Activated CD8-positive, alpha-beta T cell treated with anti-CD3 and anti-CD28 coated beads for 36 hours (primary cell): ENCODE measurements at regions not wholly inside any gene's neighbourhood (a gene's known extent, or its start where the extent isn't known, plus 50 kb on each side); places are given as distances from the start of the nearest gene placed in this dataset.

Experiments used
- ATAC-seq: fragments of 200-7000 bp; cut with Tn5 transposase; one replicate; pipeline ENCODE4 v1.10.0; 2021; ENCODE audit warnings: mild to moderate bottlenecking, moderate library complexity
- CTCF ChIA-PET: fragments of 350-600 bp; sonication (Branson Sonifier 250); formaldehyde crosslinking; loops from one replicate; lab custom pipeline; 2021; ENCODE audit warnings: antibody characterized with exemption; lab: Charles Lee
- POLR2A ChIA-PET: fragments of 350-600 bp; sonication (Branson Sonifier 250); formaldehyde crosslinking; loops from one replicate; lab custom pipeline; 2021; ENCODE audit warnings: antibody characterized with exemption; lab: Charles Lee
- DNase-seq: peaks from one replicate; pipeline ENCODE4 v3.0.0-alpha.2; 2020
- H3K27ac Mint-ChIP-seq: one replicate; pipeline ENCODE4 v1.8.0; 2021; ENCODE audit warnings: mild to moderate bottlenecking, mixed read lengths
- H3K27me3 Mint-ChIP-seq: one replicate; pipeline ENCODE4 v1.8.0; 2021; ENCODE audit warnings: mixed read lengths
- H3K36me3 Mint-ChIP-seq: one replicate; pipeline ENCODE4 v1.8.0; 2021; ENCODE audit warnings: low read depth, mixed read lengths
- H3K4me1 Mint-ChIP-seq: one replicate; pipeline ENCODE4 v1.8.0; 2021; ENCODE audit warnings: low read depth, mixed read lengths
- H3K4me3 Mint-ChIP-seq: one replicate; pipeline ENCODE4 v1.8.0; 2021; ENCODE audit warnings: mild to moderate bottlenecking, moderate library complexity, mixed read lengths
- H3K9me3 Mint-ChIP-seq: one replicate; pipeline ENCODE4 v1.8.0; 2021; ENCODE audit warnings: mixed read lengths
- CTCF ChIP-seq: fragments of 200-600 bp; IDR thresholded peaks from one replicate; pipeline ENCODE4 v1.8.0; 2022; ENCODE audit warnings: antibody characterized with exemption, mild to moderate bottlenecking
- intact Hi-C: fragments of 100-400 bp; cut with micrococcal nuclease; formaldehyde crosslinking; loops from one replicate; pipeline ENCODE4 v1.10.0; 2022

- Mint-ChIP-seq H3K27ac (no peak overlapping the region), H3K4me3 (no peak overlapping the region), H3K27me3 (no peaks in the 10 kb centered on the region), H3K9me3 (peaks cover 2% of the 10 kb centered on the region), H3K36me3 (no peaks in the 10 kb centered on the region), H3K4me1 (no peaks in the 10 kb centered on the region)
- DNase-seq (no peak), ATAC-seq (no peak)
- CTCF ChIA-PET = no interaction called here
- POLR2A ChIA-PET = no interaction called here
- intact Hi-C loops = no loop called here
- TF ChIP-seq CTCF = no peak
Measured at GRCh38 chr4:23613782-23614181, 276.1 kb downstream of the PPARGC1A start.

- H3K27me3 Mint-ChIP-seq = no peaks in the 10 kb centered on the region
- POLR2A ChIA-PET = no interaction called here
- TF ChIP-seq CTCF = no peak
- no peak for ATAC-seq
- CTCF ChIA-PET = no interaction called here
- H3K4me3 Mint-ChIP-seq = no peak overlapping the region
- H3K27ac Mint-ChIP-seq = no peak overlapping the region
- peaks cover 7% of the 10 kb centered on the region for H3K9me3 Mint-ChIP-seq
- H3K4me1 Mint-ChIP-seq = no peaks in the 10 kb centered on the region
- no peak for DNase-seq
- intact Hi-C loops = no loop called here
- H3K36me3 Mint-ChIP-seq = no peaks in the 10 kb centered on the region
Measured at GRCh38 chr4:23602720-23603119, 287.1 kb downstream of the PPARGC1A start.

GRCh38 chr4:23594125-23594524 is 295.7 kb downstream of the PPARGC1A start:
- Mint-ChIP-seq H3K4me1 (no peaks in the 10 kb centered on the region), H3K27ac (no peak overlapping the region), H3K9me3 (peaks cover 6% of the 10 kb centered on the region), H3K27me3 (no peaks in the 10 kb centered on the region), H3K36me3 (no peaks in the 10 kb centered on the region), H3K4me3 (no peak overlapping the region)
- POLR2A ChIA-PET = interaction anchor here (0.6 kb wide), 1 partner anchor 638 kb away, joined by 3 read pairs; no protein-coding TSS in a partner anchor
- intact Hi-C loops = no loop called here
- CTCF ChIA-PET = interaction anchor here (1.2 kb wide), 1 partner anchor 9 kb away, joined by 3 read pairs; no protein-coding TSS in a partner anchor
- no peak for DNase-seq
- no peak for ATAC-seq
- TF ChIP-seq CTCF = no peak

GRCh38 chr4:23590431-23590830 is 299.4 kb downstream of the PPARGC1A start:
- no peaks in the 10 kb centered on the region for H3K36me3 Mint-ChIP-seq
- CTCF ChIA-PET = no interaction called here
- TF ChIP-seq CTCF = no peak
- H3K27ac Mint-ChIP-seq = no peak overlapping the region
- no peaks in the 10 kb centered on the region for H3K27me3 Mint-ChIP-seq
- POLR2A ChIA-PET = no interaction called here
- H3K9me3 Mint-ChIP-seq = peaks cover 6% of the 10 kb centered on the region
- H3K4me1 Mint-ChIP-seq = no peaks in the 10 kb centered on the region
- DNase-seq (no peak), ATAC-seq (no peak)
- H3K4me3 Mint-ChIP-seq = no peak overlapping the region
- intact Hi-C loops = no loop called here

GRCh38 chr4:23584024-23584423 is 305.8 kb downstream of the PPARGC1A start:
- DNase-seq = no peak
- ATAC-seq = no peak
- no peak overlapping the region for H3K27ac Mint-ChIP-seq
- peaks cover 2% of the 10 kb centered on the region for H3K9me3 Mint-ChIP-seq
- no peaks in the 10 kb centered on the region for H3K36me3 Mint-ChIP-seq
- no peak overlapping the region for H3K4me3 Mint-ChIP-seq
- CTCF ChIA-PET = no interaction called here
- H3K4me1 Mint-ChIP-seq = no peaks in the 10 kb centered on the region
- no peaks in the 10 kb centered on the region for H3K27me3 Mint-ChIP-seq
- TF ChIP-seq CTCF = no peak
- POLR2A ChIA-PET = no interaction called here
- intact Hi-C loops = no loop called here
